ENCODE measurements at regions not wholly inside any gene's neighbourhood (a gene's known extent, or its start where the extent isn't known, plus 50 kb on each side); places are given as distances from the start of the nearest gene placed in this dataset.

DNA sequence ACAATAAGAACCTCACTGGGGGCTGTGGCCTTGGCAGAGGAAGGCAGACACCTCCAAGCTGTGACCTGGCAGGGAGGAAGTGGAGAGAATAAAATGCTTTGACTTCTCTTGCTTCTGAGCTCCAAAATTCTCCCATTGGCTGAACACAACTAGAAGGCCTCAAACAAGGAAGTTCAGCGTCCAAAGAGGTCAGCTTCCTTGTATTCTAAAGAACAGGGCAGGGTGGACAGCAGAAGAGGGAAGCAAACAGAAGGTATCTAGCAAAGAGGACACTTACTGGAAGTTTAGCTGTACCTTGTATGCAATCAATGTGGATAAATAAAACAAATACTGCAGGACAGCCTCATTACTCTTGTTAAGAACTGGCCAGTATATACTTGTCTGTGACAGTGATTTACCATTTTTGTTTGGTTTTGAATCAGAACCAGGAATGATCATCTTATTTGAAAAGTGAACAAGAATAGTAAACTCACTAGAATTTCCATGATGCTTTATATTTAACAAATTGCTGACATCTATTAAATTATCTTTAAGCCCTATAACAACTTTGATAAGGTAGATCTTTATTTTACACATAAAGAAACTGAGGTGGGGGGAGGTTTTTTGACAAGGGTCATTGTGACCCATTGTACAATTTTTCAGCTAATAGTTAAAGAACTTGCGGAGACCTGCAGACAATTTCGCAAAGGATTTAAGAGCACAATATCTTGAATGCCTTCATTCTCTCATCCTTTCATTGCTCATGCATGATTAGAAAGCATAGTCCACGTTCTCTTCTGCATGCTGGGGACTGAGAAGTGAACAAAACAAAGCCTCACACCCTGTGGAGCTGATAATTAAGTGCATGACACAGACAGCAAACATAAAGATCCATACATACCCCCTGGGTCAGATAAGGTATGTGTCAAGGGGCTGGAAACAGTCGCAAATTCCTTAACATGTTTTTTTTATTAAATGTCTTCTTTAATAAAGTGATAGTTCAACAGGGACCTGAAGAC lies 1448.0 kb downstream of the AACS start:
- no peak for DNase-seq (ENCODE audit: low spot score)

DNA sequence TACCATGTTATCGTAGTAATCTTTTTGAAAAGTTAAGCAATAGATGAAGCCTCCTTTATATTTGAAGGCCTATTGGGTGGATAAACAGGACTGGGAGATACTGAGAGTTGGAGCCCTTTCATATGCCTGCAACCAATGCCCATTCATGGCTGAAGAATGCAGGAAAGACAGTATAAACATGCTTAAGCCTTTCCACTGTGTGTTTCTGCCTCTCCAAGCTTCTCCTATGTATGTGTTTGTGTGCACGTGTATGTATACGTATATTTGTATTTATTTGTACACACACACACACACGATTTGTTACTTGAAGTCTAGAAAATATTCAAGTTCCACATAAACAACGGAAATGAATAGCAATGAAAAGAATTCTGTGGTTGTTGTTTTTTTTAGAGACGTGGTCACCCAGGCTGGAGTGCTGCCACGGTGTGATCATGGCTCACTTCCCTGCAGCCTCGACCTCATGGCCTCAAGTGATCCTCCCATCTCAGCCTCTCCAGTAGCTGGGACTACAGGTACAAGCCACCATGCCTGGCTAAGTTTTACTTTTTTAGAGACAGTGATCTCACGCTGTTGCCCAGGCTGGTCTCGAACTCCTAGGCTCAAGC lies 1453.5 kb downstream of the AACS start:
- DNase-seq (ENCODE audit: low spot score) = no peak

DNA sequence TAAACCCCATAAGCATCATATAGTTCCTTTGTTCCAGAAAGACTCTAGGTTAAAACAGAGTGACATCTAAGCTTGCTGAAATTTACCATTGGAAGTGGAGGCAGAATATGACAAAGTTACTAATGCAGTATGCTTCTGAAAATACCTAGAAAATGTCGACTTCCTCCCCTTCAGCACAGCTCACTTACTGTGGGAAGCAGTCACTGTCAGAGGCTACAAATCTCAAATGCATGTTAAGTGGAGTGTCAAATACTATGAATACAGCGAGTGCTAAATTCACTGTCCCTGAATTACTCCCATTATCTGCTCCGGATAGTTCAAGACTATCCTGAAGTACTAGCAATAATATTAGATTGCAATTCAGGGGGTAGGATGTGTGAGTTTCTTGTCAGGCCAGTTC lies 1454.6 kb downstream of the AACS start:
- DNase-seq (ENCODE audit: low spot score) = no peak

DNA sequence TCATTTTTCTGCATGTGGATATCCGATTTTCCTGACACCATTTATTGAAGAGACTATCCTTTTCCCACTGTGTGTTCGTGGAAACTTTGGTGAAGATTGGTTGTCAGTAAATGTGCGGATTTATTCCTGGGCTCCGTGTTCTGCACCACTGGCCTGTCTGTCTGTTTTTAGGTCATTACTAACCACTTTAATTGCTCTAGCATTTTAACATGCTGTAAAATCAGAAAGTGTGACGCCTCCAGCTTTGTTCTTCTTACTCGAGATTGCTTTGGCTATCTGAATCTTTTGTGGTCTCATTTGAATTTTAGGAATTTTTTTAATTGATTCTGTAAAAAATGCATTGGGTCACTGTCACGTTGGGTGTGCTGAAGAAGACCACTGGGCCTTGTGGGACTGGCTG lies 1458.7 kb downstream of the AACS start:
- DNase-seq (ENCODE audit: low spot score) = no peak

DNA sequence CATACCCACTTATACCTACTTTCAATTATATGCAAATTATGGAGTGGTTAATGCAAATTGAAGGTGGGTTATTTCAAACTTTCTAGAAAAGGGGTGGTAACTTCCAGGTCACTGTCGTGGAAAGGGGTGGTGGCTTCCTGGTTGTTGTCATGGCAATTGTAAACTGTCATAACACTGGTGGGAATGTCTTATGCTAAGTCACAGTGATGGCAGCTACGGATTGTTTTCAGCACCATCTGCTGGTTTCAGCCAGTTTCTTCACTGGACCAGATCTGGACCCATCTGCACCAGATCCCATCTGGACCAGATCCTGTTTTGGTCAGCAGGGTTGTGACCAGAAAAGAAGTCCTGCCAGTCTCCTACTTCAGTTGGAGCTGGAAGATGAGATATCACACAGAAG lies 1469.3 kb downstream of the AACS start:
- no peak for DNase-seq (ENCODE audit: low spot score)

DNA sequence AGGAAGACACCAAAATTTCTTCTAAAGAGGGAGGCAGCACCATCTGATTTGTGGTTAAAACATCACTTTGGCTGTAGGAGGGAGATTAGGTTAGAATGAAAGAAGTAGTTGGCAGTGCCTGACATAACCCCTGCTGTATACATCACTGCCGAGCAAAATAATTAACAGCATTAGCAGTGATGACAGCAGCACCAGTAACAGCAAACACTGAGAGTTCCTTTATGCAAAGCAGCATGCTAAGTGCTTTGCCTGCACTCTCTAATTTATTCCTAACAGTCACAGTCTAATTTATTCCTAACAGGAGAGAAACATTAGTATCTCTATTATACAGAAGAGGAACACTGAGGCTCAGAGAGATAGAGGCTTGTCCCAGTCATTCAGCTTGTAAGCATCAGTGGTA lies 1469.7 kb downstream of the AACS start:
- no peak for DNase-seq (ENCODE audit: low spot score)

DNA sequence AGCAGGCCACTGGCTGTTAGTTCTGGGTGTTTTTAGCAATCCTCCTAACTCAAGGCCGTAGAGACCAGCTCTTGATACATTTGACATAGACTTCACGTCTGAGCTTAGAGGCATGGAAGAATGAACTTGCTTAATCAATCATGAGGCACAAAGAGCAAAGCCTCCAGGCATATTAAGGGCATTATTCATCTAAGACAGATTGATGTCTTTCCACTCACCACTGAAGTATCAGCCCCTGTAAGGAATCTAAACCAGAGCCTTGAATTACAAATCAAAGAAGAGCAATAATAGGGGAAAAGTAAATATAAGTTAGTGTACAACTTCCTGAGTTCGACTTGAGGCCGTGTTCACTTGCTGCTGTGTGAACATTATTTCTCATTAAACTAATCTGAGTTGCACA lies 1470.7 kb downstream of the AACS start:
- no peak for DNase-seq (ENCODE audit: low spot score)

DNA sequence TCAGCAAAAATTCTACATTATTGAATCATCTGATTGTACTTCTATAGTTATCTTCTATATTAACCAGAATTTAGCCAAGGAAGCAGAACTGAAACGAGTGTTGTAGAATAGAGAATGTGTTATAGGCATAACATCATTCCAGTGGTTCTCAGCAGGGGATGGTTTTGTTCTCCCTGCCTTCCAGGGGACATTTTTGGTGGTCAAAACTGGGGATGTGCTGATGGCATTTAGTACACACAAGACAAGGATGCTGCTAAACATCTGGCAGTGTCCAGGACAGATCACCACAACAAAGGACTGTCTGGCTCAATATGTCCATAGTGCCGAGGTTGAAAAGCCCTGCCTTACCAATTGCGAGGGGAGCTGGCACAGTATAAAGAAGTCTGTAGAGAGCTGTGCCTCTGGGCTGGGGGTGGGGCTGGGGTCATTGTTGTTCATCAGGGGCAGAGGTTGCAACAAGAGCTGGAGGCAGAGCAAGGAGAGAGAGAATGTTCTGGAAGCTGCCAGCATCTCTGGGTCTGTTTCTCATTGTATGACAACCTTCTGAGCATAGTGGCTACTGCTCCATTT lies 1472.8 kb downstream of the AACS start:
- DNase-seq (ENCODE audit: low spot score) = no peak

DNA sequence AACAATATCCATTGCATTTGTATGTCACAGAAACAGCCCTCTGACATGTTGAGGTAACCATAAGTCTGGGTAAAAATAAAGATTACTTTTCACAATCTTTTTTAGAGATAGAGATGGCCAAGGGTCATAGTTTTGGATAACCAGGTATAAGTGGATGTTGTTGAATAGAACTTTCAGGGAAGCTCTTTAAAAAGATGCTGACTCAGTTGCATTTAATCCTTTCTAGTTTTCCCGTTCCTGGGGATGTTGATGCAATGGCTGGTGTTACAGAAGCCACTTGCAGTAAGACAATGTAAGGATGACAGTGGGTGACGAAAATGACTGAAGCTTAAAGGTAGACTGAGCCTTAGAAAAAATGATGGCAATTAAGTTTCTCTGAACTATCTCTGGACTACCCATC lies 1473.7 kb downstream of the AACS start:
- DNase-seq (ENCODE audit: low spot score) = no peak

DNA sequence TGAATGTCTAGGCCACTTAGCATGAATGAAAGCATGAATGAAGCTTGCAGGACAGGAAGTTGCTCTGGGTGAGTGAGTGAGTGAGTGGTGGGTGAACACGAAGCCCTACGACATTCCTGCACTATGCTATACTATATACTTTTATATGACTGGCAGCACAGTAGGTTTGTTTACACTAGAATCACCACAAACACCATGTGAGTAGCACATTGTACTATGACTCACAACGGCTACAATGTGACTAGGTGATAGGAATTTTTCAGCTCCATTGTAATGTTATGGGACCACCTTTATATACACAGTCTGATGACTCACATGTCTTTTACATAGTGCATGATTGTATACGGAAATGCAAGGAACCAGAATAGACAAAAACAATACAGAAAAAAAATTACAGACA lies 1480.2 kb downstream of the AACS start:
- DNase-seq (ENCODE audit: low spot score) = no peak

DNA sequence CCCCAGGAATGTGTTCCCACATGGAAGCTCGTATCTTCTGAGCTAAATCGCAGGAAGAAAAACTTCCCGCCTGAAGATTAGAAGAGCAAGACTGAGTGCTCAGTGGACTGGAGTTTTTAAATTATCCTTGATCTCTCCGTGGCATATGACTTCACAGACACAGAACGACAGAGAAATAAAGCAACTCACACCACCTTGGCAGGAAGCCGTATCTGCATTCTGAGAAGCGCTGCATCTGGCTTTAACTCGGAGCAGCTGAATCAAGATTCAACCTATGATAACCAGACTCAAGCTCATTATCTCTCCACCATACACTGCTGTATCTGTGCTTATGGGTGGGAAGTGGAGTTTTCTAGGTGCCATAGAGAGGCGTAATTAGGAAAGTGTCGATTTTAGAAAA lies 1482.7 kb downstream of the AACS start:
- DNase-seq (ENCODE audit: low spot score) = no peak

DNA sequence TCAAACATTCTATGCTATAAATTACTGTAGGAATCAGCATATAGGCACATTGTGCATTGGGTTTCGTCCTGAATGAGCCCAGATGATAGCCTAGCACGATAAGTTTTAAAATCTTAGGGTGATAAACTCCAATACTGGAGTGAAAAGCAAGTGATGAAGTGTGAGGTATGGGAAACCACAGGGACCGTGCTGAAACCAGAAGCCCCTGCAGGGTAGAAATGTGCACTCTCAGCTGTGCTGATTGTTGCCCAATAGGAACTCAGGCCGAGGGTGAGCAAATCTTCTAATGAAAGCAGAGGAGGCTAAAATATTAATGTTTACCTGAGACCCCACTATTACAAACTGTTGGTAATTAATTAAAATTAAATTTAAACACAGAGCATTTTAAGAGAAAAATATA lies 1486.6 kb downstream of the AACS start:
- DNase-seq (ENCODE audit: low spot score) = no peak

DNA sequence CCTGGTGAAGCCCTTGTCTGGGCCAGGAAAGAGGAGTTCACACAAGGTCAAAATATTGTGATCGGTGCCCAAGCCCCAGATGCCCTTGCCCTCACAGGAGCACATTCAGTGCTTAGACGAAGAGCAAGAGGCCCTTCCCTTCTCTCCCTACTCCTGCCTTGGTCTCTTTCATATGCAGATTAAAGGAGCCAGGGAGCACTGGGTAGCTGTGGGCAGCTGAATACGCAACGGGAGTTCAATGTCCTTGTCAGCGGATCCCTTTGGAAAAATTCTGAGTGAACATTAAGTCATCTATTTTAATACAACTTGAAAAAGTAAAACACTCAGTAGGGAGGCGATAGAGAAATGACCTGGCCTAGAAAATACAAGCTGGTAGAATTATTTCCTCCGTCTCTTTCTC lies 1489.4 kb downstream of the AACS start:
- no peak for DNase-seq (ENCODE audit: low spot score)

DNA sequence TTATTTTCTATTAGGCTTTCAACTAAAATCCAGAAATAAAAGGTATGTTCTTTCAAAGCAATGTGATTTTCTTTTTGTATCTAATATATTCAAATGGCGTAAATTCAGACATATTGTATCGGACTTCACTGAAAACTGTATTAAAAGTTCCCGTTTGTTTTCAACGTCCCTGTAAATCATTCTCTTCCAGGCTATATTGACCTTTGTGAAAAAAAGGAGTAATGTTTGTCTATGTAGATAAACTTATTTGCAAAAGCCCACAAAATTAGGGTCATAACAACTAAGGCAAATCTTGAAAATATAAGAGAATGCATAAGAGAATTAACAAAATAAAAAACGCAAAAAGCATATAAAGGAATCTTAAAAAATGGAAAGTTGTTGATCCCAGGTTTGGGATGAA lies 1492.4 kb downstream of the AACS start:
- no peak for DNase-seq (ENCODE audit: low spot score)

DNA sequence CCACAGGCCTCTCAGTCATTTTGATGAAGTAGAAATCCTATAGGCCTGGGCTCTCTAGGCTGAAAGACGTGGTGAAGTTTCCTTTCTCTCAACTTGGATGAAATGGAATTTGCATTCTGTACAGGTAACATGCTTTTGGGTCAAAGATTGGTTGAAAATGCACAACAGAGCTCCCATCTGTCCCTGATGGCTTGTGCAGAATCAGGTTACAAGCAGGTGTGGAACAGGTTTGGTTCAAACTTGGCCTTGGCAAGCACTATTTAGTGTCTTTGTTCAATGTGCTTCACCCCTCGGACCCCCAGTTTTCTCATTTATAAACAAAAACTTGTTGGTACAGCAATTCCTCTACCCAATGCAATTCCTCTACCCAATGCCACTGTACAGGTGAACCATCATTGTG lies 1493.0 kb downstream of the AACS start:
- no peak for DNase-seq (ENCODE audit: low spot score)

DNA sequence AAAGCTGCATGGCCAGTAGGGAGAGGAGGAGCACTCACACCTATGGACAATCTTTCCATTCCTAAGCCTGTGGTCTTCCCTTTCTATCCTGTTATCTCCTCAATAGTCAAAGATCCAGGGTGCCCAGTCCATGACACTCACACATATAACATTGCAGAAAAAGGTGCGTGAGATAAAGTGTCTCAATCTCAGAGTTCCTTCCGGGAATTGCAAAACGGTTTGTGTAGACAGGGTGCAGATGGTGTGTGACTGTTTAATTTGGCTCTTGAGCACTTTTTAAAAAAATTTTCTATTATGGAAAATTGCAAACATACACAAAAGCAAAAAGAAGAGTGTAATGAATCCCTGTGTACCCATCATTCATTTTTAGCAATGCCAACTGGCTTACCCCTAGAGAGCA lies 1493.6 kb downstream of the AACS start:
- no peak for DNase-seq (ENCODE audit: low spot score)

DNA sequence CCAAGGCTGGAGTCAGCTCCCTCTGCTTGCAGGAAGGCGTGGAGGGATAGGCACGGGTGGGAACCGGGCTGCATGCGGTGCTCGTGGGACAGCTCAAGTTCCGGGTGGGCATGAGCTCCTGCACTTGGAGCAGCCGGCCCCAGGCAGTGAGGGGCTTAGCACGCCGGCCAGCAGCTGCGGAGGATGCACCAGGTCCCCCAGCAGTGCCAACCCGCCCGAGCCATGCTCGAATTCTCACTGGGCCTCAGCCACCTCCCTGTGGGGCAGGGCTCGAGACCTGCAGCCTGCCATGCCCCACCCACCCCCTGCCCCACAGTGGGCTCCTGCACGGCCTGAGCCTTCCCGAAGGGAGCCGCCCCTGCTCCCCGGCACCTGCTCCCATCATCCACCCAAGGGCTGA lies 1501.8 kb downstream of the AACS start:
- no peak for DNase-seq (ENCODE audit: low spot score)

DNA sequence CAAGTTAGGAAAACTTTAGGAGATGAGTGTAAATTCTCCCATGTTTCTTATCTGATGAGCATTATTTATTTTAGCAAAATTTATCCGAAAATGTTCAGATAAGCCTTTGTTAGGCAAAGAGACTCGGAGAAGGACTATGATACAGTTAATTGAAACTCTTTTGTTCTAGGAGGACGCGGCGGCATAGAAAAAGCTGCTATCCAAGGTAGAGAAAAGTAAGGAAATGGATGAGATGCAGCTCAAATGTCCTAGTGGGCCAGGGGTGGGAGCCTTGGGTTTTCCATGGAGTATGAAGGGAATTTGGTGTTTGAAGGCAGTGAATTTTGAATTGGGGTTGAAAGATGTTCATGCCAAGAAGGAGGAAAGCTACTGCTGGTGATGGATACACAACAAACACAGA lies 1504.5 kb downstream of the AACS start:
- no peak for DNase-seq (ENCODE audit: low spot score)

DNA sequence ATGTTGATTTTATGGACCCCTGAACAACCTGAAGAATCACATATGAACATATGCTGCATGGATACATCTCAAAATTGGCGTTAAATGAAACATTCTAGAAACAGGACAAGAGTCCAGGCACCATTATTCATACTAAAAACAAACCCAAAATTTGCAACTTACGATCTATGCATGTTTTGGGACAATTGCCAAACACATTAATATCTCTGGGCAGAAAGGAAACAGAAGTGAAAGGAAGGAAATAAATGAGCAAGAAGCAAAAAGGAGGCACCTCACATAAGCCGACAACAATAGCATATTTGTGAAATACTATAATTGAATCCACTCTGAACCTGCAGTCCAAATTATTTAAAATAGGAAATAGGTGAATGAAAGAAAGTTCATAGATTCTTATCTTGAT lies 1505.3 kb downstream of the AACS start:
- no peak for DNase-seq (ENCODE audit: low spot score)

DNA sequence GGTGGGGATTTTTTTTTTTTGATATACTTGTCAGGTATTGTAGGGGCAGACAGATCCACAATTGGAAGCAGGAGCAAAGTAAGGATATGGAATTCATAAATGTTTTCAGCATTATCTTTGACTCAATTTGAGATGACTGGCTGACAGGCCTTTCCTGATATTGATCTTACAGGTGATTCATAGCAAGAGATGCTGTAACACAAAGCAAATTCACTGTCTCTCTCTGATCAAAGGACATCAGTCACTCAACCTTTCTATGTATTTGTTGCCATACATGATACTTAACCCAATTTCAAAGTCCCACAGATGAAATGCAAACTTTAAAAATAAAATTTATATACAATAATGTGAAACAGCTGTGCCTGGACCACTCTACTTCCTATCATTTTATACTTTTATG lies 1506.9 kb downstream of the AACS start:
- no peak for DNase-seq (ENCODE audit: low spot score)

DNA sequence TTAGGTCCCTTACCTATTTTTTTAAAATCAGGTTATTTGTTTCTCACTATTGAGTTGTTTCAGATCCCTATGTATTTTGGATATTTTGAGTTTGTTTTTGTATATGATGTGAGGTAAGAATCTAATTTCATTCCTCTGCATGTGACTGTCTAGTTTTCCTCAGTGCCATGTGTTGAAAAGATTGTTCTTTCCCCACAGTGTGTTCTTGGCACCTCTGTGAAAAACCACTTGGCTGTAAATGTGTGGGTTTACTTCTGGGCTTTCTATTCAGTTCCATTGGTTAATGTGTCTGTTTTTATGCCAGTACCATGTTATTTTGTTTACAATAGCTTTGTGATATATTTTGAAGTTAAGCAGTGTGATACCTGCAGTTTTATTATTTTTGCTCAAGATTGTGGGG lies 1516.4 kb downstream of the AACS start:
- no peak for DNase-seq (ENCODE audit: low spot score)

DNA sequence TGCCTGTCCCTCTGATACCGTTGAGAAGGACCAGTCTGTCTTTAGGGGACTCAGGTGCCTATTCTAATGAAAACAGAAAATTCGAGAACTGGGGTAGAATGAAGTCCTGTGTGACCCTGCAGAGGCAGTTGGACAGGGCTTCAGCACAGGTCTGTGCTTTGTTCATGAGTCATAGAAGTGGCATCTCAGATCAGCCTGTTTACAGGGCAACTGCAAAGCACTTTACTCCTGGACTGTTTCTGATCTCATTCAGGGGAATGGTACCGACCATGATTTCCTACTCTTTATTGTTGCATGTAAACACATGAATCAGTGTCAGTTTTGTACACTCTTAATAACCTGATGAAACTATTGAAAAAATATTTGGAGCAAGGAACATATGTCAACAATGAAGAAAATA lies 1517.0 kb downstream of the AACS start:
- no peak for DNase-seq (ENCODE audit: low spot score)

DNA sequence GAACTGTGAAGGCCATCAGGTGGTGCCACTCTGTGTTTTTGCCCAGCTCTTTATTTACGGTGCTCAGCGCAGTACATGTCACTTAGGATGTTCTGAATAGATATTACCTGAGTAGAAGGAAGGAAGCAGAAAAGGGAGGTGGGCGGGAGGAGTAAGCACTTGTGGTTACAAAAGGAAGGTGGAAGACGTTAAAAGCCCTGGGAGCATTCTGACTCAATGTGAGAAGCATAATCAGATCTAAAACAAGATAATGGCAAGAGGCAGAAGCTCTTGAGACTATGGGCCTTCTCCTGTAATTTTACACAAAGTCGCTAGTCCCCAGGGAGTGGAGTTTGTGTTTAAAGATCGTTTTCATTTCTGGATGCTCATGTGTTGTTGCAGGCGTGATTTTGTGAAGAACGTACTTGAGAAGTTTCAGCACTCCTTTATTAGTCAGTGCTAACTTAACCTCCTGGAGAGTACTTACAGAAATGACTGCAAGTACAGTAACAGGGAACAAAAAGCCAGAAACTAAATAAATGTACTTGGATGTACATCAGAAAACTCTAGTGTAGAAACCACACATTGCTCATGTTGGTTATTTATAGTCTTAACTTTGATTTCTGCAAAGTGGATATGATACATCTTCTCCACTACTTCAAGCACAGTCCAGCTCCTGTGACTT lies 1523.5 kb downstream of the AACS start:
- no peak for DNase-seq (ENCODE audit: low spot score)

All from AG08396 (cell line).